Left forelimb (tissue), 1 donor: ENCODE measurements at regions not wholly inside any gene's neighbourhood (a gene's known extent, or its start where the extent isn't known, plus 50 kb on each side); places are given as distances from the start of the nearest gene placed in this dataset.

Experiments used
- DNase-seq: peaks from one replicate; pipeline ENCODE4 v3.0.0-alpha.2; 2018; ENCODE audit warnings: low spot score

GRCh38 chr12:84741031-84741430 lies 171.6 kb downstream of the SLC6A15 start:
- DNase-seq: no peak

GRCh38 chr12:84740602-84741001 lies 172.0 kb downstream of the SLC6A15 start:
- no peak for DNase-seq

- no peak for DNase-seq
These were observed 174.1 kb downstream of the SLC6A15 start for GRCh38 chr12:84738481-84738972.

GRCh38 chr12:84732828-84733340 lies 179.7 kb downstream of the SLC6A15 start:
- DNase-seq: no peak

GRCh38 chr12:84730561-84731162 lies 181.9 kb downstream of the SLC6A15 start:
- DNase-seq: no peak

GRCh38 chr12:84727961-84728360 lies 184.6 kb downstream of the SLC6A15 start:
- no peak for DNase-seq

GRCh38 chr12:84726780-84727179 lies 185.8 kb downstream of the SLC6A15 start:
- DNase-seq: no peak

GRCh38 chr12:84723988-84724387 lies 188.6 kb downstream of the SLC6A15 start:
- no peak for DNase-seq

GRCh38 chr12:84719997-84720396 lies 192.6 kb downstream of the SLC6A15 start:
- no peak for DNase-seq

GRCh38 chr12:84718906-84719305 lies 193.7 kb downstream of the SLC6A15 start:
- DNase-seq: no peak

- DNase-seq: no peak
These were observed 199.9 kb downstream of the SLC6A15 start for GRCh38 chr12:84712747-84713146.

- DNase-seq: no peak
These were observed 206.2 kb downstream of the SLC6A15 start for GRCh38 chr12:84706374-84706773.

GRCh38 chr12:84704856-84705255 lies 207.7 kb downstream of the SLC6A15 start:
- DNase-seq: no peak

- DNase-seq: no peak
These were observed 210.6 kb downstream of the SLC6A15 start for GRCh38 chr12:84702001-84702400.

- no peak for DNase-seq
These were observed 211.6 kb downstream of the SLC6A15 start for GRCh38 chr12:84701041-84701440.

GRCh38 chr12:84698576-84699333 lies 213.8 kb downstream of the SLC6A15 start:
- DNase-seq: no peak

GRCh38 chr12:84696908-84697540 lies 215.6 kb downstream of the SLC6A15 start:
- DNase-seq: no peak

- no peak for DNase-seq
These were observed 216.3 kb downstream of the SLC6A15 start for GRCh38 chr12:84696281-84696680.

GRCh38 chr12:84694116-84694515 lies 218.5 kb downstream of the SLC6A15 start:
- DNase-seq: no peak

GRCh38 chr12:84692071-84692470 lies 220.5 kb downstream of the SLC6A15 start:
- no peak for DNase-seq

GRCh38 chr12:84691266-84691665 lies 221.3 kb downstream of the SLC6A15 start:
- no peak for DNase-seq

GRCh38 chr12:84689638-84690037 lies 223.0 kb downstream of the SLC6A15 start:
- no peak for DNase-seq

GRCh38 chr12:84685379-84685778 lies 227.2 kb downstream of the SLC6A15 start:
- no peak for DNase-seq
